Peyer's patch (tissue), 4 donors: ENCODE measurements at regions not wholly inside any gene's neighbourhood (a gene's known extent, or its start where the extent isn't known, plus 50 kb on each side); places are given as distances from the start of the nearest gene placed in this dataset.

Experiments
- DNase-seq, 3 donors: peaks; one replicate each; pipeline ENCODE4 v3.0.0-alpha.2; 2017 to 2019
- H3K27ac ChIP-seq, 4 donors: fragments of 200-600 bp; sonication (generic); one replicate each; pipeline ENCODE4 v1.5.1; 2016 to 2019
- H3K27me3 ChIP-seq, 2 donors: fragments of 200-600 bp; sonication (generic); one replicate each; pipeline ENCODE4 v1.5.1; 2019
- H3K36me3 ChIP-seq, 3 donors: fragments of 200-600 bp; sonication (generic); one replicate each; pipeline ENCODE4 v1.5.1; 2016 to 2019
- H3K4me1 ChIP-seq, 4 donors: fragments of 200-600 bp; sonication (generic); one replicate each; pipeline ENCODE4 v1.5.1; 2016 to 2019
- H3K4me3 ChIP-seq, 4 donors: fragments of 200-600 bp; sonication (generic); 1 replicate in 3 of 4; 2 replicates in 1 of 4; pipeline ENCODE4 v1.5.1; 2016 to 2019; ENCODE audit warnings: mild to moderate bottlenecking in 1 of 4
- H3K9me3 ChIP-seq, 4 donors: fragments of 200-600 bp; sonication (generic); one replicate each; pipeline ENCODE4 v1.5.1; 2016 to 2019; ENCODE audit warnings: mild to moderate bottlenecking in 1 of 4
- POLR2A ChIP-seq, 2 donors: fragments of 450-650 bp; IDR thresholded peaks; one replicate each; pipeline ENCODE4 v1.5.1; 2017; ENCODE audit warnings: antibody characterized with exemption in 2 of 2, mild to moderate bottlenecking in 2 of 2, moderate library complexity in 2 of 2
- TF ChIP-seq, protein P1 (sequence below), 6 experiments: fragments of 450-650 bp in 4 of 6; fragments of 200-600 bp in 2 of 6; sonication (generic) in 1 of 6; IDR thresholded peaks; one replicate each; pipeline ENCODE4 v1.5.1; 2017 to 2019; ENCODE audit warnings: antibody characterized with exemption in 6 of 6, mild to moderate bottlenecking in 3 of 6, moderate library complexity in 1 of 6

- peaks cover 0 to 11% (median 2%) of the 10 kb centered on the region in 4 donors for H3K4me1 ChIP-seq
- no peak overlapping the region for H3K27ac ChIP-seq
- no peak for DNase-seq
- TF ChIP-seq, protein P1, sequence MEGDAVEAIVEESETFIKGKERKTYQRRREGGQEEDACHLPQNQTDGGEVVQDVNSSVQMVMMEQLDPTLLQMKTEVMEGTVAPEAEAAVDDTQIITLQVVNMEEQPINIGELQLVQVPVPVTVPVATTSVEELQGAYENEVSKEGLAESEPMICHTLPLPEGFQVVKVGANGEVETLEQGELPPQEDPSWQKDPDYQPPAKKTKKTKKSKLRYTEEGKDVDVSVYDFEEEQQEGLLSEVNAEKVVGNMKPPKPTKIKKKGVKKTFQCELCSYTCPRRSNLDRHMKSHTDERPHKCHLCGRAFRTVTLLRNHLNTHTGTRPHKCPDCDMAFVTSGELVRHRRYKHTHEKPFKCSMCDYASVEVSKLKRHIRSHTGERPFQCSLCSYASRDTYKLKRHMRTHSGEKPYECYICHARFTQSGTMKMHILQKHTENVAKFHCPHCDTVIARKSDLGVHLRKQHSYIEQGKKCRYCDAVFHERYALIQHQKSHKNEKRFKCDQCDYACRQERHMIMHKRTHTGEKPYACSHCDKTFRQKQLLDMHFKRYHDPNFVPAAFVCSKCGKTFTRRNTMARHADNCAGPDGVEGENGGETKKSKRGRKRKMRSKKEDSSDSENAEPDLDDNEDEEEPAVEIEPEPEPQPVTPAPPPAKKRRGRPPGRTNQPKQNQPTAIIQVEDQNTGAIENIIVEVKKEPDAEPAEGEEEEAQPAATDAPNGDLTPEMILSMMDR (IDR thresholded peaks at IDR 0.05): no peak
- no peak for TF ChIP-seq POLR2A (IDR thresholded peaks at IDR 0.05)
- no peaks in the 10 kb centered on the region for H3K27me3 ChIP-seq
- H3K9me3 ChIP-seq: no peaks in the 10 kb centered on the region
- no peak overlapping the region for H3K4me3 ChIP-seq
- H3K36me3 ChIP-seq: no peaks in the 10 kb centered on the region
Observed at GRCh38 chr1:101313356-101313755, 76.5 kb downstream of the S1PR1 start.

DNA sequence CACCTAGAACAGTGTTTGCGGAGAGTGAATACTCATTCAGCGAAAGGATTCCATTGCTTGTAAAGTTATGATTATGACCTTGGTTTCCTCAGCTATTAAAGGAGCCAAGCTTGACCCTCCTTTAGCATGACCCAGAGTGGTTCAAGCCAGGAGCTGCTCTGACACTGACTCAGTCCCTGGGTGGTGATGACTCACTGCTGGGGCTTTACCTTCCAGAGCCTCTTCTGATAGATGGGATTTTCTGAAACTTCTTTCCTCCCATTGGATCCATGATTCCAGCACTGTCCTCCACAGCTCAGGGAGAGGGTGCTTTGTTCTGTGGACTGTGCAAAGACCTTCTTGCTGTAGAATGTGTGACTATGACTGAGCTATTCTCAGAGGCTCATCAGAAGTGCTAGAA, 77.4 kb downstream of the S1PR1 start:
- TF ChIP-seq, protein P1 (IDR thresholded peaks at IDR 0.05): no peak
- TF ChIP-seq POLR2A (IDR thresholded peaks at IDR 0.05): no peak
- no peaks in the 10 kb centered on the region for H3K9me3 ChIP-seq
- no peak overlapping the region for H3K27ac ChIP-seq
- H3K4me3 ChIP-seq: no peak overlapping the region
- H3K4me1 ChIP-seq: peaks cover 0 to 8% (median 2%) of the 10 kb centered on the region in 4 donors
- no peaks in the 10 kb centered on the region for H3K27me3 ChIP-seq
- no peaks in the 10 kb centered on the region for H3K36me3 ChIP-seq
- DNase-seq: no peak

GRCh38 chr1:101316256-101316655, 79.4 kb downstream of the S1PR1 start:
- Histone ChIP-seq H3K4me3 (no peak overlapping the region), H3K27me3 (no peaks in the 10 kb centered on the region), H3K9me3 (no peaks in the 10 kb centered on the region), H3K27ac (no peak overlapping the region), H3K4me1 (peaks cover 0 to 8% (median 0%) of the 10 kb centered on the region in 4 donors), H3K36me3 (no peaks in the 10 kb centered on the region)
- DNase-seq: no peak
- no peak for TF ChIP-seq POLR2A (IDR thresholded peaks at IDR 0.05)
- TF ChIP-seq, protein P1 (IDR thresholded peaks at IDR 0.05): no peak

GRCh38 chr1:101316799-101317198, 80.0 kb downstream of the S1PR1 start:
- no peaks in the 10 kb centered on the region for H3K36me3 ChIP-seq
- no peaks in the 10 kb centered on the region for H3K9me3 ChIP-seq
- no peak overlapping the region for H3K4me3 ChIP-seq
- no peak for TF ChIP-seq POLR2A (IDR thresholded peaks at IDR 0.05)
- H3K4me1 ChIP-seq: peaks cover 0 to 8% (median 0%) of the 10 kb centered on the region in 4 donors
- no peak overlapping the region for H3K27ac ChIP-seq
- DNase-seq: no peak
- no peaks in the 10 kb centered on the region for H3K27me3 ChIP-seq

DNA sequence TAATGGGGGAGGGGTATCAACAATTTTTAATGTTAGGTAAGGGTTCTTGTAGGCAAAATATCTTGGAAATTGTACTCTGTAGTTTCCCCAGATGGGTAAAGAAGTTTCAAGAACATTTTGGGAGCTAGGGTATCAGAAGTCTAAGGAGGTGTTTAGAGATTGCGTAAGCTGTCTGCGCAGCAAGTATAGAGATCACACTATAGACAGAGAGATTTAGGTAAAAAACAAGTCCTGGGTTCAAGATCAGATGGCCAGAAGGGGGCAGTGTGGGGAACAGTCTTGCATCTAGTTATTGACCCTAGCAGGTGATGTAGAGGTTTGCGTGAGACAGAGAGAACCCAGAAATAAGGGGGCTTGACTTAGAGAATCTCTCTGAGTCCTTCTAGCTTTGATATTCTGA, 80.8 kb downstream of the S1PR1 start:
- H3K4me1 ChIP-seq: no peaks in the 10 kb centered on the region
- no peak for DNase-seq
- TF ChIP-seq, protein P1 (IDR thresholded peaks at IDR 0.05): no peak
- no peaks in the 10 kb centered on the region for H3K9me3 ChIP-seq
- H3K27ac ChIP-seq: no peak overlapping the region
- no peaks in the 10 kb centered on the region for H3K27me3 ChIP-seq
- no peak overlapping the region for H3K4me3 ChIP-seq
- H3K36me3 ChIP-seq: no peaks in the 10 kb centered on the region

DNA sequence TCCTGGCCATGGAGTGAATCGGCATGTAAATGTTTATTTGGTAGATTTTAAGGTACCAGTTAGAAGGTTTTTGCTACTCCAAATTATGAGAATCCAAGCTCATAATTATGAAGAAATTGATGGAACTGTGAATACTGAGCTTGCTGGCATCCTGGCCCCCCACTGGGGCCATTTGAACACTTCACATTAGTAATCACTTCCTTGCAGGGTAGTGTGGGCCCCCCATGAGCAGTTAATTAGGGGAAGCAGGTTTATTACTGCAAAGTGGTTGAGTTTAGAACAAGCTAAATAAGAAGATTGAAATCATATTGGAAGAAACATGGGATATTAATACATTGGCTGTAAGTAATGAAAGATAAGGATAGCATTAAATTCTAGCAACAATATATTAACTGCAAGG, 86.7 kb downstream of the S1PR1 start:
- Histone ChIP-seq H3K27me3 (no peaks in the 10 kb centered on the region), H3K27ac (no peak overlapping the region), H3K9me3 (no peaks in the 10 kb centered on the region), H3K4me1 (no peaks in the 10 kb centered on the region), H3K36me3 (no peaks in the 10 kb centered on the region), H3K4me3 (no peak overlapping the region)
- DNase-seq: no peak
- TF ChIP-seq POLR2A (IDR thresholded peaks at IDR 0.05): no peak
- TF ChIP-seq, protein P1 (IDR thresholded peaks at IDR 0.05): no peak
